GF-D8 (cell line): ENCODE measurements at regions not wholly inside any gene's neighbourhood (a gene's known extent, or its start where the extent isn't known, plus 50 kb on each side); places are given as distances from the start of the nearest gene placed in this dataset.
A peak's percentile ranks its signal among the peaks of the same experiment; 100 is the strongest.
"Not testable (repeated sequence)": the region's sequence is repeated elsewhere in the genome, so short reads cannot be mapped to it uniquely, and the experiment has no call there.

Source experiments
- DNase-seq: peaks from one replicate; lab custom pipeline; 2025; lab: John Stamatoyannopoulos, UW

- DNase-seq, result no peak
Observed at GRCh38 chr2:150136401-150136800, 351.1 kb downstream of the RND3 start.

GRCh38 chr2:150135223-150135883, 352.1 kb downstream of the RND3 start:
- no peak for DNase-seq

- DNase-seq, result no peak
Observed at GRCh38 chr2:150134223-150134857, 353.1 kb downstream of the RND3 start.

- DNase-seq, result no peak
Observed at GRCh38 chr2:150133623-150134022, 353.8 kb downstream of the RND3 start.

GRCh38 chr2:150129921-150130575, 357.4 kb downstream of the RND3 start:
- DNase-seq, result no peak

GRCh38 chr2:150127995-150128394, 359.5 kb downstream of the RND3 start:
- no peak for DNase-seq

GRCh38 chr2:150127346-150127990, 360.0 kb downstream of the RND3 start:
- DNase-seq, result no peak

- DNase-seq, result no peak
Observed at GRCh38 chr2:150126839-150127238, 360.6 kb downstream of the RND3 start.

GRCh38 chr2:150126143-150126740, 361.2 kb downstream of the RND3 start:
- no peak for DNase-seq

GRCh38 chr2:150125708-150126107, 361.8 kb downstream of the RND3 start:
- DNase-seq, result no peak

GRCh38 chr2:150125188-150125587, 362.3 kb downstream of the RND3 start:
- no peak for DNase-seq

GRCh38 chr2:150124739-150125138, 362.7 kb downstream of the RND3 start:
- DNase-seq, result no peak

GRCh38 chr2:150122871-150123613, 364.4 kb downstream of the RND3 start:
- no peak for DNase-seq

GRCh38 chr2:150122156-150122555, 365.3 kb downstream of the RND3 start:
- DNase-seq, result no peak

GRCh38 chr2:150120326-150120955, 367.0 kb downstream of the RND3 start:
- no peak for DNase-seq

GRCh38 chr2:150119819-150120218, 367.6 kb downstream of the RND3 start:
- no peak for DNase-seq

GRCh38 chr2:150114089-150114488, 373.4 kb downstream of the RND3 start:
- DNase-seq, result not testable (repeated sequence)

GRCh38 chr2:150110548-150110947, 376.9 kb downstream of the RND3 start:
- no peak for DNase-seq

- no peak for DNase-seq
Observed at GRCh38 chr2:150109912-150110311, 377.6 kb downstream of the RND3 start.

GRCh38 chr2:150109028-150109427, 378.4 kb downstream of the RND3 start:
- DNase-seq, result peak; percentile 20

- DNase-seq, result no peak
Observed at GRCh38 chr2:150107816-150108215, 379.7 kb downstream of the RND3 start.
